ENCODE measurements at regions not wholly inside any gene's neighbourhood (a gene's known extent, or its start where the extent isn't known, plus 50 kb on each side); places are given as distances from the start of the nearest gene placed in this dataset.
A peak's percentile ranks its signal among the peaks of the same experiment; 100 is the strongest.

- DNase-seq: no peak
- H3K36me3 ChIP-seq (replicated peaks in 1 of 2; ENCODE audit: control insufficient read depth in 1 of 2, insufficient read depth in 2 of 2, low read length in 2 of 2): no peaks in the 10 kb centered on the region
- no peaks in the 10 kb centered on the region for H3K27me3 Mint-ChIP-seq (ENCODE audit: low read depth in 3 of 3)
- H3K4me1 ChIP-seq (ENCODE audit: control insufficient read depth in 1 of 2, insufficient read depth in 2 of 2, low read length in 2 of 2): no peaks in the 10 kb centered on the region
- no peaks in the 10 kb centered on the region for H3K36me3 Mint-ChIP-seq
- H3K79me2 ChIP-seq (ENCODE audit: insufficient read depth, low read length): no peaks in the 10 kb centered on the region
- intact Hi-C loops (cut with micrococcal nuclease): no loop called here
- H3K9ac ChIP-seq (ENCODE audit: insufficient read depth, low read length, poor library complexity, severe bottlenecking): no peak overlapping the region
- H3K4me3 Mint-ChIP-seq: no peak overlapping the region
- no peak overlapping the region for H3K4me3 ChIP-seq (replicated peaks in 1 of 3; ENCODE audit: low read depth in 2 of 3, low read length in 3 of 3)
- no peak overlapping the region for H3K4me2 ChIP-seq (replicated peaks; ENCODE audit: extremely low read depth, low read length, poor library complexity, severe bottlenecking)
- no peak overlapping the region for H3K27ac ChIP-seq (ENCODE audit: low read depth in 1 of 2, low read length in 2 of 2)
- H3K9me3 Mint-ChIP-seq: no peaks in the 10 kb centered on the region
- no peaks in the 10 kb centered on the region for H3K9me3 ChIP-seq (replicated peaks in 1 of 2; ENCODE audit: control insufficient read depth in 1 of 2, insufficient read depth in 1 of 2, low read length in 2 of 2)
- H2AFZ ChIP-seq (ENCODE audit: insufficient read depth, low read depth, low read length, poor library complexity, severe bottlenecking): no peak overlapping the region
- H3K4me1 Mint-ChIP-seq: no peaks in the 10 kb centered on the region
- no peaks in the 10 kb centered on the region for H3K27me3 ChIP-seq (ENCODE audit: control insufficient read depth in 2 of 2, insufficient read depth in 2 of 2, low read length in 2 of 2)
- no peak for TF ChIP-seq CTCF (IDR thresholded peaks at IDR 0.05)
- 100% methylated on average over 3 of the region's 3 CpGs for WGBS (ENCODE audit: insufficient coverage)
- H4K20me1 ChIP-seq (ENCODE audit: insufficient read depth, low read length): no peaks in the 10 kb centered on the region
- peak overlapping the region in 1 of 7 donors; percentile 4 for H3K27ac Mint-ChIP-seq
These were observed 1125.8 kb downstream of the SI start for GRCh38 chr3:163952499-163952898.

- Mint-ChIP-seq H3K27ac (no peak overlapping the region), H3K9me3 (no peaks in the 10 kb centered on the region), H3K4me1 (no peaks in the 10 kb centered on the region), H3K36me3 (no peaks in the 10 kb centered on the region), H3K27me3 (ENCODE audit: low read depth in 3 of 3) (no peaks in the 10 kb centered on the region), H3K4me3 (no peak overlapping the region)
- Histone ChIP-seq H3K9ac (ENCODE audit: insufficient read depth, low read length, poor library complexity, severe bottlenecking) (no peak overlapping the region), H3K36me3 (replicated peaks in 1 of 2; ENCODE audit: control insufficient read depth in 1 of 2, insufficient read depth in 2 of 2, low read length in 2 of 2) (no peaks in the 10 kb centered on the region), H3K79me2 (ENCODE audit: insufficient read depth, low read length) (no peaks in the 10 kb centered on the region), H4K20me1 (ENCODE audit: insufficient read depth, low read length) (no peaks in the 10 kb centered on the region), H3K4me2 (replicated peaks; ENCODE audit: extremely low read depth, low read length, poor library complexity, severe bottlenecking) (no peak overlapping the region), H3K4me1 (ENCODE audit: control insufficient read depth in 1 of 2, insufficient read depth in 2 of 2, low read length in 2 of 2) (no peaks in the 10 kb centered on the region), H3K27me3 (ENCODE audit: control insufficient read depth in 2 of 2, insufficient read depth in 2 of 2, low read length in 2 of 2) (no peaks in the 10 kb centered on the region), H3K27ac (ENCODE audit: low read depth in 1 of 2, low read length in 2 of 2) (no peak overlapping the region), H3K9me3 (replicated peaks in 1 of 2; ENCODE audit: control insufficient read depth in 1 of 2, insufficient read depth in 1 of 2, low read length in 2 of 2) (no peaks in the 10 kb centered on the region), H3K4me3 (replicated peaks in 1 of 3; ENCODE audit: low read depth in 2 of 3, low read length in 3 of 3) (no peak overlapping the region), H2AFZ (ENCODE audit: insufficient read depth, low read depth, low read length, poor library complexity, severe bottlenecking) (no peak overlapping the region)
- intact Hi-C loops (cut with micrococcal nuclease): no loop called here
- no peak for TF ChIP-seq CTCF (IDR thresholded peaks at IDR 0.05)
- no CpG with 5 or more reads among the region's 2 CpGs for WGBS (ENCODE audit: insufficient coverage)
- DNase-seq: no peak
These were observed 1126.8 kb downstream of the SI start for GRCh38 chr3:163951397-163951987.

Data from CD14-positive monocyte (primary cell).